ENCODE measurements at regions not wholly inside any gene's neighbourhood (a gene's known extent, or its start where the extent isn't known, plus 50 kb on each side); places are given as distances from the start of the nearest gene placed in this dataset.
"Not testable (repeated sequence)": the region's sequence is repeated elsewhere in the genome, so short reads cannot be mapped to it uniquely, and the experiment has no call there.

DNA sequence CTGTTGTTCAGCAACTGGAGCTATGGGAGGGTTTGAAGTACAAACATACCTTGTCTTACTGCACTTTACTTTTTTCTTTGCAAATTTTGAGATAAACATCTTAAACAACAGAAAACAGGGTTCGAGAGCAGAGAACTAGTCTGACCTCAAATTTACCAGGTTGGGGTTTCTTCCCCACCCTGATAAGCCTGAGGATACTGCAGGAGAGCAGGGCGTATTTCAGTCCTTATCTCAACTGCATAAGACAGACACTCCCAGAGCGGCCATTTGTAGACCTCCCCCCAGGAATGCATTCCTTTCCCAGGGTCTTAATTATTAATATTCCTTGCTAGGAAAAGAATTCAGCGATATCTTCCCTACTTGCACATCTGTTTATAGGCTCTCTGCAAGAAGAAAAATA is 242.1 kb upstream of the DDHD1 start:
- not testable (repeated sequence) for TF ChIP-seq CTCF (IDR thresholded peaks at IDR 0.05; ENCODE audit: insufficient read depth, low read length); GABPA (IDR thresholded peaks at IDR 0.05; ENCODE audit: low read depth); POLR2AphosphoS5 (IDR thresholded peaks at IDR 0.05; ENCODE audit: low read depth); SPI1 (IDR thresholded peaks at IDR 0.05; ENCODE audit: borderline replicate concordance, low read depth)
- TF ChIP-seq, protein P1, sequence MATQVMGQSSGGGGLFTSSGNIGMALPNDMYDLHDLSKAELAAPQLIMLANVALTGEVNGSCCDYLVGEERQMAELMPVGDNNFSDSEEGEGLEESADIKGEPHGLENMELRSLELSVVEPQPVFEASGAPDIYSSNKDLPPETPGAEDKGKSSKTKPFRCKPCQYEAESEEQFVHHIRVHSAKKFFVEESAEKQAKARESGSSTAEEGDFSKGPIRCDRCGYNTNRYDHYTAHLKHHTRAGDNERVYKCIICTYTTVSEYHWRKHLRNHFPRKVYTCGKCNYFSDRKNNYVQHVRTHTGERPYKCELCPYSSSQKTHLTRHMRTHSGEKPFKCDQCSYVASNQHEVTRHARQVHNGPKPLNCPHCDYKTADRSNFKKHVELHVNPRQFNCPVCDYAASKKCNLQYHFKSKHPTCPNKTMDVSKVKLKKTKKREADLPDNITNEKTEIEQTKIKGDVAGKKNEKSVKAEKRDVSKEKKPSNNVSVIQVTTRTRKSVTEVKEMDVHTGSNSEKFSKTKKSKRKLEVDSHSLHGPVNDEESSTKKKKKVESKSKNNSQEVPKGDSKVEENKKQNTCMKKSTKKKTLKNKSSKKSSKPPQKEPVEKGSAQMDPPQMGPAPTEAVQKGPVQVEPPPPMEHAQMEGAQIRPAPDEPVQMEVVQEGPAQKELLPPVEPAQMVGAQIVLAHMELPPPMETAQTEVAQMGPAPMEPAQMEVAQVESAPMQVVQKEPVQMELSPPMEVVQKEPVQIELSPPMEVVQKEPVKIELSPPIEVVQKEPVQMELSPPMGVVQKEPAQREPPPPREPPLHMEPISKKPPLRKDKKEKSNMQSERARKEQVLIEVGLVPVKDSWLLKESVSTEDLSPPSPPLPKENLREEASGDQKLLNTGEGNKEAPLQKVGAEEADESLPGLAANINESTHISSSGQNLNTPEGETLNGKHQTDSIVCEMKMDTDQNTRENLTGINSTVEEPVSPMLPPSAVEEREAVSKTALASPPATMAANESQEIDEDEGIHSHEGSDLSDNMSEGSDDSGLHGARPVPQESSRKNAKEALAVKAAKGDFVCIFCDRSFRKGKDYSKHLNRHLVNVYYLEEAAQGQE (IDR thresholded peaks at IDR 0.05; ENCODE audit: insufficient replicate concordance, low read depth) = not testable (repeated sequence)

Data from HL-60 (cell line).